Prostate gland (tissue), 2 donors: ENCODE measurements at regions not wholly inside any gene's neighbourhood (a gene's known extent, or its start where the extent isn't known, plus 50 kb on each side); places are given as distances from the start of the nearest gene placed in this dataset.

Experiments
- CTCF ChIP-seq, 4 experiments: fragments of 200-600 bp in 2 of 4; fragments of 450-650 bp in 2 of 4; sonication (generic) in 2 of 4; IDR thresholded peaks; 1 replicate in 3 of 4; 2 replicates in 1 of 4; pipeline ENCODE4 v1.5.1; 2016 to 2019; ENCODE audit warnings: antibody characterized with exemption in 4 of 4, mild to moderate bottlenecking in 2 of 4, moderate library complexity in 2 of 4
- POLR2AphosphoS5 ChIP-seq: sonication (generic); formaldehyde crosslinking; IDR thresholded peaks from one replicate; pipeline ENCODE4 v1.6.1; 2017; ENCODE audit warnings: antibody characterized with exemption

- TF ChIP-seq POLR2AphosphoS5 (no peak), CTCF (IDR thresholded peaks at IDR 0.05) (no peak)
These were observed 105.3 kb downstream of the SLC6A15 start for GRCh38 chr12:84807249-84807648.
